ENCODE measurements at regions not wholly inside any gene's neighbourhood (a gene's known extent, or its start where the extent isn't known, plus 50 kb on each side); places are given as distances from the start of the nearest gene placed in this dataset.

DNA sequence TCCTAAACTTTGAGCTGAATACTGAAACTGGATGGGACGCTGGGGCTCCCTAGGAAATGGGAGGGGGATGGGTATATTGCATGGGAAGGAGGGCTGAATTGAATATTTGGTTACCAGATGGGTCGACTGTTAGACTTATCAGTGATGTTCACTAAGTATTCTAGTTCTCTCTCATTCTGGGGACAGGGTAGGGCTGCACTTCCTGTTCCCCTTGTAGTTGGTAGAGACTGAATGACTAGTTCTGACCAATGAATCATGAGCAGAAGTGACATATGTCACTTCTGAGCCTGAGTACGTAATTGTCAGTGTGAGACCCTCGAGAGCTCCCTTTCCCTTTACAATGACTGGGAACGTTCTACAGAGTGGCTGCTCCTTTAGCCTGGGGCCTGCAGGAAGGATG, 55.5 kb upstream of the DMRT1 start:
- no peak for TF ChIP-seq CTCF (conservative IDR thresholded peaks at IDR 0.05; ENCODE audit: low read depth in 2 of 2)
- TF ChIP-seq EZH2 (IDR thresholded peaks at IDR 0.05; ENCODE audit: low read depth, unreplicated experiment): no peak
- TF ChIP-seq POLR2AphosphoS5 (IDR thresholded peaks at IDR 0.05; ENCODE audit: low read depth): no peak
- TF ChIP-seq JUNB (IDR thresholded peaks at IDR 0.05; ENCODE audit: unreplicated experiment): no peak
- TF ChIP-seq NANOG (IDR thresholded peaks at IDR 0.05; ENCODE audit: borderline replicate concordance): no peak
- TF ChIP-seq ZNF331 (CRISPR knock-in tag; IDR thresholded peaks at IDR 0.05; ENCODE audit: low read depth): no peak
- TF ChIP-seq CREB1 (CRISPR knock-in tag; IDR thresholded peaks at IDR 0.05; ENCODE audit: low read depth): no peak
- TF ChIP-seq, protein P1, sequence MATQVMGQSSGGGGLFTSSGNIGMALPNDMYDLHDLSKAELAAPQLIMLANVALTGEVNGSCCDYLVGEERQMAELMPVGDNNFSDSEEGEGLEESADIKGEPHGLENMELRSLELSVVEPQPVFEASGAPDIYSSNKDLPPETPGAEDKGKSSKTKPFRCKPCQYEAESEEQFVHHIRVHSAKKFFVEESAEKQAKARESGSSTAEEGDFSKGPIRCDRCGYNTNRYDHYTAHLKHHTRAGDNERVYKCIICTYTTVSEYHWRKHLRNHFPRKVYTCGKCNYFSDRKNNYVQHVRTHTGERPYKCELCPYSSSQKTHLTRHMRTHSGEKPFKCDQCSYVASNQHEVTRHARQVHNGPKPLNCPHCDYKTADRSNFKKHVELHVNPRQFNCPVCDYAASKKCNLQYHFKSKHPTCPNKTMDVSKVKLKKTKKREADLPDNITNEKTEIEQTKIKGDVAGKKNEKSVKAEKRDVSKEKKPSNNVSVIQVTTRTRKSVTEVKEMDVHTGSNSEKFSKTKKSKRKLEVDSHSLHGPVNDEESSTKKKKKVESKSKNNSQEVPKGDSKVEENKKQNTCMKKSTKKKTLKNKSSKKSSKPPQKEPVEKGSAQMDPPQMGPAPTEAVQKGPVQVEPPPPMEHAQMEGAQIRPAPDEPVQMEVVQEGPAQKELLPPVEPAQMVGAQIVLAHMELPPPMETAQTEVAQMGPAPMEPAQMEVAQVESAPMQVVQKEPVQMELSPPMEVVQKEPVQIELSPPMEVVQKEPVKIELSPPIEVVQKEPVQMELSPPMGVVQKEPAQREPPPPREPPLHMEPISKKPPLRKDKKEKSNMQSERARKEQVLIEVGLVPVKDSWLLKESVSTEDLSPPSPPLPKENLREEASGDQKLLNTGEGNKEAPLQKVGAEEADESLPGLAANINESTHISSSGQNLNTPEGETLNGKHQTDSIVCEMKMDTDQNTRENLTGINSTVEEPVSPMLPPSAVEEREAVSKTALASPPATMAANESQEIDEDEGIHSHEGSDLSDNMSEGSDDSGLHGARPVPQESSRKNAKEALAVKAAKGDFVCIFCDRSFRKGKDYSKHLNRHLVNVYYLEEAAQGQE (IDR thresholded peaks at IDR 0.05; ENCODE audit: unreplicated experiment): no peak
- no peak for TF ChIP-seq ZNF114 (CRISPR knock-in tag; IDR thresholded peaks at IDR 0.05)
- TF ChIP-seq EZH2phosphoT487 (IDR thresholded peaks at IDR 0.05; ENCODE audit: unreplicated experiment): no peak
- TF ChIP-seq, protein P2, sequence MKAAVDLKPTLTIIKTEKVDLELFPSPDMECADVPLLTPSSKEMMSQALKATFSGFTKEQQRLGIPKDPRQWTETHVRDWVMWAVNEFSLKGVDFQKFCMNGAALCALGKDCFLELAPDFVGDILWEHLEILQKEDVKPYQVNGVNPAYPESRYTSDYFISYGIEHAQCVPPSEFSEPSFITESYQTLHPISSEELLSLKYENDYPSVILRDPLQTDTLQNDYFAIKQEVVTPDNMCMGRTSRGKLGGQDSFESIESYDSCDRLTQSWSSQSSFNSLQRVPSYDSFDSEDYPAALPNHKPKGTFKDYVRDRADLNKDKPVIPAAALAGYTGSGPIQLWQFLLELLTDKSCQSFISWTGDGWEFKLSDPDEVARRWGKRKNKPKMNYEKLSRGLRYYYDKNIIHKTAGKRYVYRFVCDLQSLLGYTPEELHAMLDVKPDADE (IDR thresholded peaks at IDR 0.05): no peak
- TF ChIP-seq ZNF462 (CRISPR knock-in tag; IDR thresholded peaks at IDR 0.05): no peak

Data from GM23338 (cell line).